Left forelimb (tissue), 1 donor: ENCODE measurements at regions not wholly inside any gene's neighbourhood (a gene's known extent, or its start where the extent isn't known, plus 50 kb on each side); places are given as distances from the start of the nearest gene placed in this dataset.

ENCODE experiments used
- DNase-seq: peaks from one replicate; pipeline ENCODE4 v3.0.0-alpha.2; 2018; ENCODE audit warnings: low spot score

DNA sequence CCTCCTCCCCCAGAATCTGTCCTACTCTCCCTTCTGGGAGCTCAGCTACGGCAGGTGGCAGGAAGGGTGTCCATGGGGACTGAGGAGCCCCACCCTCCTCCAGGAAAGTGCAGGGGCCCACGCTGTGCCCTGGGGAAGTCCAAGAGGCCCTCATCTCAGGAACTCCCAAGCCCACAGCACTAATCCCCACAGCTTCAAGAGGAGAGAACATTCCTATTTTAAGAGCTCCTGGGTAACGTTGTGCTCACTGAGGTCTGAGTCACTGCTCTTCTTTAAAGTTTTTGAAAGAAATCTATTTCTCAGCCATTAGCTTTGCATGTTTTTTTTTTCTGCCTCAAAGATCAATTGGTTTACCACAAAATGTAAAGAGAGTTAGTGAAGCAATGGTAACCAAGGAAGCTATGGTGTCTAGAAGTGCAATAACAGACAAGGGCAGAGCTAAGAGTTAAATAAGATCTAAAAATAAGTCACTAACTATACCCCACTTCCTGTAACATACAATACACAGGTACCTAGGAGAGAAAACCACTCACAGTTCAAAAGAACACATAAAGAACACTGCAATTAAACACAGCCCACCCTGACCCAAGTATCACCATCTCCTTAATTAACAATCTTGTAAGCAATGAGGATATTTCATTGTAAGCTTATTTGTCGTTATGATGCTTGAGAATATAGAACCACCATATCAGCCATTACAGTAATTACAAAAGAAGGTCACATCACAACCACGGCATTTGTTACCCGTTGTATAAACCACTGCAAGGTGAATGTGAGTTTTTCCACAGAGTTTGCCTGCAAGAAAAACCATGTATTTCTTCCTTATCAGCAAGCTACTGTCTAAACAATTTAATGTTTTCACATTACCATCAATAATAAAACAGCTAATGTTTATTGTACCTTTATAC, 382.3 kb upstream of the SLC30A5 start:
- DNase-seq: no peak

DNA sequence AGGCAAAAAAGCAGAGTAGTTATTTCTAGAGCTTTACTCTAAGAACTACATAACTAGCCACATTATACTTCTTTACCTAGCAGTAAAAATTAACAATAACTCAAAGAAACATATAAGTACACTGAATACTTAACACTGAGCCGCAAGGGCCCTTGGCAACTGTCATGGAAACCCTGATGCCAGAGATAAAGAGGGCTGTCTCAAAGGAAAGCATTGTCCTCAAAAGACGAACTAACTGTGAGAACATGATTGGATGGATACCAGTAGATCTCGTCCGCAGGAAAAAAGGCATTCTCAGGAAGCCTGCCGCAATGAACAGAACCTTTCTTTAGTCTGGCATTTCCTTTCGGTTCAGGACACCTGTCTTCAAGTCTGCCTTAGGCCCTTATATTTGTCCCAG, 379.0 kb upstream of the SLC30A5 start:
- DNase-seq: no peak

- no peak for DNase-seq
Observed at GRCh38 chr5:68720884-68721610, 372.8 kb upstream of the SLC30A5 start.

- no peak for DNase-seq
Observed at GRCh38 chr5:68722357-68722756, 371.5 kb upstream of the SLC30A5 start.

- DNase-seq: no peak
Observed at GRCh38 chr5:68725905-68726683, 367.7 kb upstream of the SLC30A5 start.

GRCh38 chr5:68727931-68728330, 365.9 kb upstream of the SLC30A5 start:
- no peak for DNase-seq

DNA sequence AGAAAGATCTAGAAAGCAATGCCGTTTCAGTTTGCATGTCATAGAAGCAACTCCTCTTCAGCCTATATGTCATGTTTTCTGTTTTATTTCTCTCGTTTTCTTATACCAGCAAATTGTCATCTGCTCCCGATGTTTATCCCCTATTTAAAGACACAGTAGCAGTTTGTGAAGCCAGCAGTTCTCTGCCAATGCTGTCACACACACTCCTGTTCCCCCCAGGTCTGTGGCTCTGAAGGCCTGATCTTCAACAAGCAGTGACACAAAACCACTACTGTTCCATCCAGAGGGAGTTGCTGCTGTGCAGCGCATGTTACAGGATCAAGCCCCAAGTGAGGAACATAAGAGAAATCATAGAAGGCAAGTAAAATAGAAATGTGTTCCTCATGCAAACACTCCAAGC, 364.1 kb upstream of the SLC30A5 start:
- DNase-seq: no peak

DNA sequence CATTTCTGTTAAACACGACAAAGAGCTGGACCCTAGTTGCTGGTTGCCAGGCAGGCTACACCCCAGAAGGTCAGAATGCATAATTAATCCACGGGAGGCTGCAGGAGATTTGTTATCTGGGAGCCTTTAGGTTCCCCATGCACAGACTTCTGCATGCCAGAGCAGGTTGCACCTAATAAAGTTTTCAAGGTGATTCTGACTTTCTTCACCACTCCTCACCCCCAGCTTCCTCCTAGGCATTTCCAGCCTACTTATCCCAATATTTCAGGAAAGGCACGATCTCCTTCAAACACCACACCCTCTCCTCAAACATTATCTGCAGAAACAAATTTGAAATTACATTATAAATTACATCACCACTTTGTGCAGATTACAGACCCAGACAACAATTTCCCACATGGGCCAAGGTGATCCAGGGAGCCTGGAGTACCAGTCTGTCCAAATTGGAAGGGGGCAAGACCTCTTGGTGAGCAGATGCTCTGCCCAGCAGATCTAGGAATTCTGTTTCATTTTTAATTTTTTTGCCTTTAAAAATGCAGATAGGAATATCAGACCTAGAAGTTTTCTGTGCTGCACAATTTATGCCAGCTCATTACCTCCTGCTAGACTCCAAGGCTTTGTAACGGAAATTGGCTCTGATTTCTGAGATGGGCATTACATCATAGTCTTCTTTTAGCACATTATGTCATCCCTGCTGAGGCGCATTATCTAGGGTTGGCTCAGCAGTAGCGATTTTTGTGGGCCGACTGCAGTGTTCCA, 363.4 kb upstream of the SLC30A5 start:
- DNase-seq: no peak

DNA sequence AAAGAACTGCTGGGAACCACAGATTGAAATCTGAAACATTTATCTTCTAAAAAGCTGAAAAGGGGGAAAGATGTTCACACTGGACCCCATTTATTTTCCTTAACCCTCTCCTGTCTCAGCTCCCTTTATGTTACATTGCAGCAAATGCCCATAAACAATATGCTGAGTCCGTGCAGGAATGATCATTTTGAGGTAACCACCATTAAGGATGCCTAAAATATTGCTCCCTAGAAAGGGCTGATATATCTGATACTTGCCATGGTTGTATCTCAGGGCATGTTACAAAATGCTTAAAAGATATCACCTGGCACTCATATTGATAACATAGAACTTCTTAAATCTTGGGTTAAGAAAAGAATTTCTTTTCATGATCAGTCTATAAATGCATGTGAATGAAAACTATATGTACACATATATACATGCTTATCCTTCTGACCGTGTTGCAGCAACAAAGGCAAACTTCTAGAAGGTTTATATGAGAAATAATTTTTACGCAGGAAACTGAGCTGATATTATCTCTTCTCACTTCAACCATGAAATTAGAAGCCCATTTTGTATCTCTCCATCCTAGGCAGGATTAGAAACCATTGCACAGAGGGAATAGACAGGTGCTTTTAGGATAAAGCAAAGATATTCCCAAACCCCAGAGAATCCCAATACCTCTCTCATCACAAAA, 362.7 kb upstream of the SLC30A5 start:
- no peak for DNase-seq

- DNase-seq: no peak
Observed at GRCh38 chr5:68732251-68732650, 361.6 kb upstream of the SLC30A5 start.

- DNase-seq: no peak
Observed at GRCh38 chr5:68734781-68735180, 359.0 kb upstream of the SLC30A5 start.

DNA sequence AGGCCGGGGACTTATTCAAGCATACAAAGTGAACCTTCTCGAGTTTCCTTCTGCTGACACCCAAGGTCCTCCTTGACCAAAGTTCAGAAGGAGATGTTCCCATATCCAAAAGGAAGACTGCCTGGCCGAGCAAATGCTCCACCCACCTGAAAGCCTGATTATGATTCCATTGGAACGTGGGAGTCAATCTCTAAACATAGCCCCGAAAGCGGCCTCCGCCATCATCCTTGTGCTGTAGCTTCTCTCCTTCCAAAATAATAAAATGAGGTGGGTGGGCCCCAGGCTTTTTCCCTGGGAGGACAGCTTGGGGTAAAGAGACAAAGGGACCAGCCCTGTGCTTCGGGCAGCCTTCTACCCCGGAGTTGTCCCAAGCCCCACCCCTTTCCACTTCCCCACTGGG, 355.6 kb upstream of the SLC30A5 start:
- DNase-seq: no peak

- DNase-seq: no peak
Observed at GRCh38 chr5:68738841-68739240, 355.0 kb upstream of the SLC30A5 start.

DNA sequence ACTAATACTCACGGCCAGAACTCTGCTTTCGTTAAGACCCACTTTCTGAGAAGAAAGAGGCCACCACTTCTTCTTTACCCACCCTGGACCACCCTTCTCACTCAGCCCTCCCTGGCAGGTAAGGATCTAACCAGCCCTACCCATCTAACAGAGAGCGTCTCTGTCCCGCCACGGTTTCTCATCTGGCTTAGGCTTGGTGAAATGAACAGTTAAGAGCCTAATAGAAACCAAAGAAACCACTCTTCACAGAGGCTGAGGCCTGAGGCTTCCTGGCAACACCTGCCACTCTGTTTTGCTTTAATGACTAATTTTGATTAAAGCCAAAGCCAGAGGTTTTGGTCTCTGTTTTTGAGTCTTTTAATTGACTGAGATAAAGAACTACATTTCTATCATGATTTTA, 354.1 kb upstream of the SLC30A5 start:
- DNase-seq: no peak

GRCh38 chr5:68740226-68740910, 353.4 kb upstream of the SLC30A5 start:
- DNase-seq: no peak

- no peak for DNase-seq
Observed at GRCh38 chr5:68744206-68744605, 349.6 kb upstream of the SLC30A5 start.

DNA sequence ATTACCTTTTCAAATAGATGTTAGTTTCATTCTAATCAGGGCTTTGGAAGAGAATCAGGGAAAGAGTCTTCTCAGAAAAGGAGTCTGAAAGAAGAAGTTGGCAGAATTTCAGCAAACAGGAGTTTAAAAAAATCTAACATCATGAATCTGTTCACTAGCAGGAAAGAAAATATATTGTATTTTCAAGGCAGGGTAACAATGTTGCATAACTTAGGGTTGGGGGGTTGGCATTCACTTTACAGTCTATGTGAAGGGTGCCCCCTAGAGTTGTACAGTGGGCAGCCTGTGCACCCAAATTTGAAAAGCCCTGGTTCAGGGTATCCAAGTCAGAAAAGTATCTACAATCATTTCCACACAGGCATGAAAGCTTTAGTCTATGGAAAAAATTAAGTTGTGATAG, 348.4 kb upstream of the SLC30A5 start:
- no peak for DNase-seq

- DNase-seq: no peak
Observed at GRCh38 chr5:68746220-68746619, 347.6 kb upstream of the SLC30A5 start.

GRCh38 chr5:68746643-68747420, 347.0 kb upstream of the SLC30A5 start:
- no peak for DNase-seq

DNA sequence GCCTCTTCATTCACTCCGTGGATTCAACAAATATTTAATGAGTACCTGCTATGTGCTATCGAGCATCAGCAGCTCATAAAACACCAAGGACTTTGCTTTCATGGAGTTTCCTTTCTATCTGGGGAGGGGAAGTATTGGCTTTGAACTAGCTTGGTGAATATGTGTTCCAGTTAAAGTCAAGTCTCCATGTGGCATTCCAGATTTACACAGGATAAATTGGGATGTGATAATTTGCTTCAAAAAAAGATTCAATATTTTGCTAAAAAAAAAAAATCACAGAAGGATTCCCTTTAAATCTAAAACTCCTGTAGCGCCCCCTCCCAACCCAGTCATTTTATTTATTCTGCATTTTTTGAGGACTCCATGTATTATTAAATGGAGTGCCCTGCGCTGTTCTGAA, 346.3 kb upstream of the SLC30A5 start:
- no peak for DNase-seq
